CD14-positive monocyte (primary cell): ENCODE measurements at regions not wholly inside any gene's neighbourhood (a gene's known extent, or its start where the extent isn't known, plus 50 kb on each side); places are given as distances from the start of the nearest gene placed in this dataset.

Experiments
- DNase-seq, 3 donors: peaks; one replicate each; pipeline ENCODE4 v3.0.0-alpha.2; 2011 to 2022
- H2AFZ ChIP-seq: 2 replicates; pipeline ENCODE4 v1.6.0; 2012; ENCODE audit warnings: mild to moderate bottlenecking, low read depth, low read length, inconsistent platforms; ENCODE audit not compliant: insufficient read depth, poor library complexity, severe bottlenecking
- H3K27ac ChIP-seq, 2 donors: 1 replicate in 1 of 2; 2 replicates in 1 of 2; pipeline ENCODE4 v1.5.1; 2012 to 2013; ENCODE audit warnings: low read length in 2 of 2, control low read depth in 1 of 2, inconsistent platforms in 1 of 2, low read depth in 1 of 2, mild to moderate bottlenecking in 1 of 2
- H3K27me3 ChIP-seq, 2 donors: one replicate each; pipeline versions ENCODE4 v1.6.0 to v1.6.1; 2011 to 2013; ENCODE audit warnings: low read length in 2 of 2; ENCODE audit not compliant: control insufficient read depth in 2 of 2, insufficient read depth in 2 of 2
- H3K36me3 ChIP-seq, 2 donors: replicated peaks in 1 of 2; 1 replicate in 1 of 2; 2 replicates in 1 of 2; pipeline versions ENCODE4 v1.5.1 to v1.6.1; 2012 to 2013; ENCODE audit warnings: low read length in 2 of 2, control low read depth in 1 of 2, inconsistent platforms in 1 of 2, mild to moderate bottlenecking in 1 of 2; ENCODE audit not compliant: insufficient read depth in 2 of 2, control insufficient read depth in 1 of 2
- H3K4me1 ChIP-seq, 2 donors: 1 replicate in 1 of 2; 2 replicates in 1 of 2; pipeline versions ENCODE4 v1.5.1 to v1.6.1; 2012 to 2013; ENCODE audit warnings: low read length in 2 of 2, control low read depth in 1 of 2, inconsistent platforms in 1 of 2, mild to moderate bottlenecking in 1 of 2, moderate library complexity in 1 of 2; ENCODE audit not compliant: insufficient read depth in 2 of 2, control insufficient read depth in 1 of 2
- H3K4me2 ChIP-seq: replicated peaks from 2 replicates; pipeline ENCODE3; 2012; ENCODE audit warnings: low read length, moderate library complexity, mild to moderate bottlenecking; ENCODE audit not compliant: poor library complexity, severe bottlenecking; ENCODE audit errors: extremely low read depth
- H3K4me3 ChIP-seq, 3 experiments: fragments of 200-600 bp in 1 of 3; sonication (generic) in 1 of 3; replicated peaks in 1 of 3; 1 replicate in 2 of 3; 2 replicates in 1 of 3; pipeline ENCODE4 v1.5.1; 2011 to 2013; ENCODE audit warnings: low read length in 3 of 3, mild to moderate bottlenecking in 3 of 3, control low read depth in 2 of 3, low read depth in 2 of 3, inconsistent platforms in 1 of 3, moderate library complexity in 1 of 3
- H3K79me2 ChIP-seq: 2 replicates; pipeline ENCODE4 v1.6.0; 2012; ENCODE audit warnings: mild to moderate bottlenecking, control low read depth, inconsistent platforms, low read length, moderate library complexity; ENCODE audit not compliant: insufficient read depth
- H3K9ac ChIP-seq: 2 replicates; pipeline ENCODE4 v1.6.0; 2017; ENCODE audit warnings: low read length, mild to moderate bottlenecking; ENCODE audit not compliant: insufficient read depth, poor library complexity, severe bottlenecking
- H3K9me3 ChIP-seq, 2 donors: replicated peaks in 1 of 2; 1 replicate in 1 of 2; 2 replicates in 1 of 2; pipeline versions ENCODE4 v1.5.1 to v1.6.1; 2012 to 2013; ENCODE audit warnings: low read length in 2 of 2, control low read depth in 1 of 2; ENCODE audit not compliant: control insufficient read depth in 1 of 2, insufficient read depth in 1 of 2
- H4K20me1 ChIP-seq: 2 replicates; pipeline ENCODE4 v1.6.0; 2012; ENCODE audit warnings: mild to moderate bottlenecking, low read length, control low read depth, moderate library complexity; ENCODE audit not compliant: insufficient read depth
- H3K27ac Mint-ChIP-seq, 7 donors: one replicate each; pipeline ENCODE4 v1.8.0; 2020; ENCODE audit warnings: mild to moderate bottlenecking in 7 of 7, mixed read lengths in 7 of 7, moderate library complexity in 6 of 7, inconsistent platforms in 2 of 7
- H3K27me3 Mint-ChIP-seq, 3 donors: one replicate each; pipeline ENCODE4 v1.8.0; 2021 to 2022; ENCODE audit warnings: low read depth in 3 of 3, mild to moderate bottlenecking in 3 of 3, mixed read lengths in 3 of 3, moderate library complexity in 3 of 3, inconsistent platforms in 1 of 3
- H3K36me3 Mint-ChIP-seq, 2 donors: one replicate each; pipeline ENCODE4 v1.8.0; 2020; ENCODE audit warnings: mixed read lengths in 2 of 2, inconsistent platforms in 1 of 2, mild to moderate bottlenecking in 1 of 2
- H3K4me1 Mint-ChIP-seq: one replicate; pipeline ENCODE4 v1.8.0; 2020; ENCODE audit warnings: mild to moderate bottlenecking, mixed read lengths
- H3K4me3 Mint-ChIP-seq, 2 donors: one replicate each; pipeline ENCODE4 v1.8.0; 2020; ENCODE audit warnings: mild to moderate bottlenecking in 2 of 2, mixed read lengths in 2 of 2, moderate library complexity in 1 of 2
- H3K9me3 Mint-ChIP-seq, 7 donors: one replicate each; pipeline ENCODE4 v1.8.0; 2020 to 2022; ENCODE audit warnings: mixed read lengths in 7 of 7, mild to moderate bottlenecking in 6 of 7, moderate library complexity in 6 of 7, inconsistent platforms in 2 of 7
- WGBS: methylation state at CpG from one replicate; pipeline ENCODE4 v1.1.5; 2013; ENCODE audit warnings: missing lambda C conversion rate; ENCODE audit not compliant: insufficient coverage; 5-methylcytosine and 5-hydroxymethylcytosine counted together
- intact Hi-C, 2 donors: fragments of 100-400 bp; cut with micrococcal nuclease; formaldehyde crosslinking; loops; one replicate each; pipeline versions ENCODE4 v1.15.0 to v1.15.1; 2023
- TF ChIP-seq, protein P1 (sequence below): fragments of 200-600 bp; IDR thresholded peaks from one replicate; pipeline ENCODE4 v1.8.0; 2022; ENCODE audit warnings: antibody characterized with exemption, mild to moderate bottlenecking

DNA sequence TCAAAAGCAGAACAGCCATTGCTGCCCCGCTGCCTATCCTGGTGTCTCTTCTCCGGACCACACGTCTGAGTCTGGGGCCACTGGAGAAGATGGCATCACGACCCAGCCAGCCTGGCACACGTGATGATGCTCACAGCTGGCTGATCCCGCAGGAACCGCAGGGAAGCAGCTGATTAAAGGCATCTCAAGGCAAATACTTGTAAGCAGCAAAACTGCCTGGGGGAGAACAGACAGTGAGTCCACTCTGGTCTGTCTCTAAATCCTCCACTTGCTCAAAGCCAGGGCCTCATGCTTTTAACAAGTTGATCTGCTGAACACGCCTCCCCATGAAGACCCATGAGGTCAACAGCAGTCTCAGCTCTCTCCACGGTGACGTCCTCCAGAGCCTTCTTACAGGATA is 108.6 kb downstream of the BRD1 start:
- Histone ChIP-seq H3K4me2 (no peak overlapping the region), H3K27ac (no peak overlapping the region), H3K9me3 (no peaks in the 10 kb centered on the region), H4K20me1 (no peaks in the 10 kb centered on the region), H3K36me3 (no peaks in the 10 kb centered on the region), H3K79me2 (no peaks in the 10 kb centered on the region), H3K4me1 (peaks cover 0 to 2% of the 10 kb centered on the region in 2 donors), H2AFZ (no peak overlapping the region), H3K27me3 (peaks cover 3 to 10% of the 10 kb centered on the region in 2 donors), H3K4me3 (no peak overlapping the region), H3K9ac (no peak overlapping the region)
- peak overlapping the region in 1 of 2 donors; percentile 1 for H3K4me3 Mint-ChIP-seq
- 97% methylated on average over 9 of the region's 10 CpGs for WGBS
- H3K9me3 Mint-ChIP-seq, result peaks cover 0 to 4% (median 1%) of the 10 kb centered on the region in 7 donors
- peaks cover 3% of the 10 kb centered on the region for H3K4me1 Mint-ChIP-seq
- DNase-seq, result no peak
- peaks cover 16 to 22% (median 22%) of the 10 kb centered on the region in 3 donors for H3K27me3 Mint-ChIP-seq
- intact Hi-C loops, result no loop called here
- TF ChIP-seq, protein P1, sequence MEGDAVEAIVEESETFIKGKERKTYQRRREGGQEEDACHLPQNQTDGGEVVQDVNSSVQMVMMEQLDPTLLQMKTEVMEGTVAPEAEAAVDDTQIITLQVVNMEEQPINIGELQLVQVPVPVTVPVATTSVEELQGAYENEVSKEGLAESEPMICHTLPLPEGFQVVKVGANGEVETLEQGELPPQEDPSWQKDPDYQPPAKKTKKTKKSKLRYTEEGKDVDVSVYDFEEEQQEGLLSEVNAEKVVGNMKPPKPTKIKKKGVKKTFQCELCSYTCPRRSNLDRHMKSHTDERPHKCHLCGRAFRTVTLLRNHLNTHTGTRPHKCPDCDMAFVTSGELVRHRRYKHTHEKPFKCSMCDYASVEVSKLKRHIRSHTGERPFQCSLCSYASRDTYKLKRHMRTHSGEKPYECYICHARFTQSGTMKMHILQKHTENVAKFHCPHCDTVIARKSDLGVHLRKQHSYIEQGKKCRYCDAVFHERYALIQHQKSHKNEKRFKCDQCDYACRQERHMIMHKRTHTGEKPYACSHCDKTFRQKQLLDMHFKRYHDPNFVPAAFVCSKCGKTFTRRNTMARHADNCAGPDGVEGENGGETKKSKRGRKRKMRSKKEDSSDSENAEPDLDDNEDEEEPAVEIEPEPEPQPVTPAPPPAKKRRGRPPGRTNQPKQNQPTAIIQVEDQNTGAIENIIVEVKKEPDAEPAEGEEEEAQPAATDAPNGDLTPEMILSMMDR, result no peak
- H3K36me3 Mint-ChIP-seq, result no peaks in the 10 kb centered on the region
- no peak overlapping the region for H3K27ac Mint-ChIP-seq

GRCh38 chr22:49718396-49718795 is 109.3 kb downstream of the BRD1 start:
- H3K9me3 ChIP-seq, result no peaks in the 10 kb centered on the region
- H3K4me2 ChIP-seq, result no peak overlapping the region
- H3K27ac ChIP-seq, result no peak overlapping the region
- 96% methylated on average over 7 of the region's 7 CpGs for WGBS
- H3K4me1 ChIP-seq, result no peaks in the 10 kb centered on the region
- intact Hi-C loops, result no loop called here
- DNase-seq, result no peak
- Mint-ChIP-seq H3K36me3 (no peaks in the 10 kb centered on the region), H3K9me3 (peaks cover 0 to 2% (median 0%) of the 10 kb centered on the region in 7 donors), H3K27me3 (peaks cover 13 to 17% (median 16%) of the 10 kb centered on the region in 3 donors), H3K27ac (no peak overlapping the region), H3K4me1 (no peaks in the 10 kb centered on the region), H3K4me3 (no peak overlapping the region)
- no peak overlapping the region for H3K9ac ChIP-seq
- no peaks in the 10 kb centered on the region for H3K79me2 ChIP-seq
- TF ChIP-seq, protein P1, result no peak
- peaks cover 0 to 4% of the 10 kb centered on the region in 2 donors for H3K27me3 ChIP-seq
- no peak overlapping the region for H2AFZ ChIP-seq
- H3K4me3 ChIP-seq, result no peak overlapping the region
- no peaks in the 10 kb centered on the region for H3K36me3 ChIP-seq
- no peaks in the 10 kb centered on the region for H4K20me1 ChIP-seq
